ENCODE measurements at regions not wholly inside any gene's neighbourhood (a gene's known extent, or its start where the extent isn't known, plus 50 kb on each side); places are given as distances from the start of the nearest gene placed in this dataset.

DNA sequence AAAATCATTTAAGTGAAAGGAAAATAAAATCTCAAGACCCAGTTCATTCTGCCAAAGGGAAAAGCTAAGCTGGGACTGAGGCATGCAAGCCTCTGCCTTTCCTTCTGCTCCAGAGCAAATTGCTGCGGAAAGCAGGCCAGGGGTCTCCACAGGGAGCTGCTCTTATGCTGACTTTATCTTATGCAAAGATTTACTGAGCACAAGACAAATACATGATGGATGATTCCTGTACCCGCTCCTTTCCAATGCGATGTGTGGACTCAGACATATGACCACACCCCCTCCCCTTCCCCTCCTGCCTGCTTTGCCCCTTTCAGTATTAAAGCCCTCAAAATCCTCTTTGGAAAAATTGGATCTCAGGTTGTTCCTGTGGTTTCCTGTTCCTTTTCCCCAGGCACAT, 74.2 kb upstream of the INSIG1 start:
- TF ChIP-seq, protein P1, sequence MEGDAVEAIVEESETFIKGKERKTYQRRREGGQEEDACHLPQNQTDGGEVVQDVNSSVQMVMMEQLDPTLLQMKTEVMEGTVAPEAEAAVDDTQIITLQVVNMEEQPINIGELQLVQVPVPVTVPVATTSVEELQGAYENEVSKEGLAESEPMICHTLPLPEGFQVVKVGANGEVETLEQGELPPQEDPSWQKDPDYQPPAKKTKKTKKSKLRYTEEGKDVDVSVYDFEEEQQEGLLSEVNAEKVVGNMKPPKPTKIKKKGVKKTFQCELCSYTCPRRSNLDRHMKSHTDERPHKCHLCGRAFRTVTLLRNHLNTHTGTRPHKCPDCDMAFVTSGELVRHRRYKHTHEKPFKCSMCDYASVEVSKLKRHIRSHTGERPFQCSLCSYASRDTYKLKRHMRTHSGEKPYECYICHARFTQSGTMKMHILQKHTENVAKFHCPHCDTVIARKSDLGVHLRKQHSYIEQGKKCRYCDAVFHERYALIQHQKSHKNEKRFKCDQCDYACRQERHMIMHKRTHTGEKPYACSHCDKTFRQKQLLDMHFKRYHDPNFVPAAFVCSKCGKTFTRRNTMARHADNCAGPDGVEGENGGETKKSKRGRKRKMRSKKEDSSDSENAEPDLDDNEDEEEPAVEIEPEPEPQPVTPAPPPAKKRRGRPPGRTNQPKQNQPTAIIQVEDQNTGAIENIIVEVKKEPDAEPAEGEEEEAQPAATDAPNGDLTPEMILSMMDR (conservative IDR thresholded peaks at IDR 0.05): no peak
- no peak for TF ChIP-seq EZH2 (IDR thresholded peaks at IDR 0.05; ENCODE audit: low read depth)
